GM21367 (cell line): ENCODE measurements at regions not wholly inside any gene's neighbourhood (a gene's known extent, or its start where the extent isn't known, plus 50 kb on each side); places are given as distances from the start of the nearest gene placed in this dataset.

ENCODE experiments used
- ATAC-seq: cut with Tn5 transposase; IDR thresholded peaks from one replicate; pipeline ENCODE4 v1.9.1; 2021; ENCODE audit not compliant: unreplicated experiment

GRCh38 chr10:25661632-25662031 lies 272.4 kb upstream of the MYO3A start:
- no peak for ATAC-seq

GRCh38 chr10:25666276-25666675 lies 267.8 kb upstream of the MYO3A start:
- ATAC-seq: no peak

GRCh38 chr10:25675204-25675603 lies 258.8 kb upstream of the MYO3A start:
- no peak for ATAC-seq

GRCh38 chr10:25675615-25676014 lies 258.4 kb upstream of the MYO3A start:
- ATAC-seq: no peak

GRCh38 chr10:25678220-25678619 lies 255.8 kb upstream of the MYO3A start:
- no peak for ATAC-seq

GRCh38 chr10:25678666-25679065 lies 255.4 kb upstream of the MYO3A start:
- no peak for ATAC-seq

GRCh38 chr10:25682203-25682851 lies 251.7 kb upstream of the MYO3A start:
- no peak for ATAC-seq

- no peak for ATAC-seq
Measured at GRCh38 chr10:25683344-25683743, 250.7 kb upstream of the MYO3A start.

GRCh38 chr10:25687521-25687920 lies 246.5 kb upstream of the MYO3A start:
- no peak for ATAC-seq

- ATAC-seq: no peak
Measured at GRCh38 chr10:25689346-25690100, 244.5 kb upstream of the MYO3A start.

- no peak for ATAC-seq
Measured at GRCh38 chr10:25692761-25693160, 241.3 kb upstream of the MYO3A start.

GRCh38 chr10:25694206-25694933 lies 239.7 kb upstream of the MYO3A start:
- ATAC-seq: no peak

GRCh38 chr10:25694971-25695370 lies 239.1 kb upstream of the MYO3A start:
- ATAC-seq: no peak

GRCh38 chr10:25695586-25695985 lies 238.4 kb upstream of the MYO3A start:
- no peak for ATAC-seq

GRCh38 chr10:25696013-25696708 lies 237.9 kb upstream of the MYO3A start:
- ATAC-seq: no peak

GRCh38 chr10:25697412-25697811 lies 236.6 kb upstream of the MYO3A start:
- no peak for ATAC-seq

- ATAC-seq: no peak
Measured at GRCh38 chr10:25698638-25699037, 235.4 kb upstream of the MYO3A start.

- no peak for ATAC-seq
Measured at GRCh38 chr10:25699631-25700030, 234.4 kb upstream of the MYO3A start.

- no peak for ATAC-seq
Measured at GRCh38 chr10:25701652-25702051, 232.4 kb upstream of the MYO3A start.

GRCh38 chr10:25704622-25705021 lies 229.4 kb upstream of the MYO3A start:
- ATAC-seq: no peak

- no peak for ATAC-seq
Measured at GRCh38 chr10:25707572-25707971, 226.5 kb upstream of the MYO3A start.
